M059J (cell line): ENCODE measurements at regions not wholly inside any gene's neighbourhood (a gene's known extent, or its start where the extent isn't known, plus 50 kb on each side); places are given as distances from the start of the nearest gene placed in this dataset.

ENCODE experiments used
- DNase-seq: peaks from one replicate; pipeline ENCODE4 v3.0.0-alpha.2; 2012; ENCODE audit warnings: low read depth

DNA sequence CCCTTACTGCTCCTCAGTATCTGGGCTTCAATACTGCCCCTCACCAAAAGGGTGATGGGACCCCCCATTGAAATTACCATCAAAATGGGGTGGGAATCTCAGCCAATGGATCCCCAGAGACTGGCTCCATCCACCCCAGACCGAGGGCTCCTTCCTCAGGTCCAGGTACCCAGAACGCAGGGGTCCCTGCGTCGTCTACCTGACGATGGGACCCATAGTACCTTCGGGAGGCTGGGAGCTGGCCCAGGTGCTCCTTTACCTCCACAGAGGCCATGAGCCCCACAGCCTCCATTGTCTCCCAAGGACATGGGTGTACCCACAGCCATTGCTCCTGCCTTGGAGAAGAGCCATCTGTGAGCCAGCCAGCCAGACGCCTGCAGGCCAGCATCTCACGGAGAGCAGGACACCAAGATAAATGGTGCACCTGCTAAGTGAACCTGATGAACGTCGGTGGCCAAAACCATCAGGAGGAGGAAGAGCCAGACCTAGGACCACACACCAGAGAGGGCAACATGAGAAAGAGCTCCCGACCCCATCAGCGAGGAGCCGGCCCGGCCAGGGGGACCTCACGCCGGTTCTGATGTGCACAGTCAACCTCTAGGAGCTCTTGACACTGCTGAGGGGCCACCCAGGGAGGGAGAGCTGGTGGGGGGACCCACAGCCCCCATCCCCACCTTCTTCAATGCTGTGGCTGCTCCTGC lies 156.8 kb upstream of the SOX1 start:
- no peak for DNase-seq

DNA sequence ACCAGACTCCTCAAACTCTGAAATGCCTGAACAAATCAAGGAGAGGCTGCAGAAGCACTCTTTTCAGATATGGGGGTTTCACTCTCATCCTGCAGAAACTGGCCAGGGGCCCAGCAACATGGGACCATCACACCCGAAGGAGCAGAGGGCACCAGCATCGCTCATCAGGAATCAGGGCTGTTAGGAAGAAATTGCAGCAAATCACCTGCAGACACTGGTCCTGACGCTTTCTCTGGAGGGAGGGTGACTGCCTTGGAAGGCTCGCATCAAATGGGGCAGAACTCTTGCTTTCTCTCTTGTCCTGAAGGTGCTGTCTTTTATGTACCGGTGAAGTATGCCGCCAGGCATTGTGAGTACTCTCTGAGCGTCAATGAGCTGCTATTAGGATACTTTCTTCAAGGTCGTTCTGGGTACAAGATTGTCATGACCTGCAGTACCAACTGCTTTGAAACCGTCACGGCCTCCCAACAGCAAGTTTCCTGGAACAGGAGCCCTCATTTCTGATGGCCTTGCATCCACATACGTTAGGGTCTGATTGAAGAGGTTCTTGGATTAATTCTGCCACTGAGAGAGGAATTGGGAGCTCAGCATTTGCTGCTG lies 155.7 kb upstream of the SOX1 start:
- DNase-seq: no peak

DNA sequence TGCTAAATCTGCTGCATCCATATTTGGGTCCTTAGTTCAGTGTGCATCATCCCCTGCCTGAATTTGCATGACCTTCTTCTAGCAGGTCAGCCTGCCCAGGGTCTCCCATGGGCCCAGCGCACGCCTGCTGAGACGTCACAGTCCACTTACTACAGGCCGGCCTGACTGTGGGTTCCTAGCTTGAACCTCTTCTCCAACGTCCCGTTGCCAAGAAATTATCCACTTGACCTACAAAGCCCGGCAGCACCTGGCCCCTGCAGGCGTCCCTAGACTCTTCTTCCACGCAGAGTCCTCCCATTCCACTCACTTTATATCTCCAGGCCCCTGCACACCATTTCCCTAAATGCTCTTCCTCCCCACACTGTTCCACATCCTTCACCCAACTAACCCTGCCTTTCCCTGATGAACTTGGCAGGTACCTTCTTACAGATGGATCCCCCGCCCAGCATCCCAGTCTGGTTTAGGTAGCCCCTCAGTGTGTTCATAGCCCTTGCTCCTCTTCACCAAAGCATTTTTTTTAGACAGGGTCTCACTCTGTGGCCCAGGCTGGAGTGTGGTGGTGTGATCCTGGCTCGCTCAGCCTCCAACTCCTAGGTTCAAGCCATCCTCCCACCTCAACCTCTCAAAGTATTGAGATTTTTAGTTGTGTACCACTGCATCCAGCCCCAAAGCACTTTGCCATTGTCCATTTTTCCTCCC lies 155.0 kb upstream of the SOX1 start:
- DNase-seq: no peak

DNA sequence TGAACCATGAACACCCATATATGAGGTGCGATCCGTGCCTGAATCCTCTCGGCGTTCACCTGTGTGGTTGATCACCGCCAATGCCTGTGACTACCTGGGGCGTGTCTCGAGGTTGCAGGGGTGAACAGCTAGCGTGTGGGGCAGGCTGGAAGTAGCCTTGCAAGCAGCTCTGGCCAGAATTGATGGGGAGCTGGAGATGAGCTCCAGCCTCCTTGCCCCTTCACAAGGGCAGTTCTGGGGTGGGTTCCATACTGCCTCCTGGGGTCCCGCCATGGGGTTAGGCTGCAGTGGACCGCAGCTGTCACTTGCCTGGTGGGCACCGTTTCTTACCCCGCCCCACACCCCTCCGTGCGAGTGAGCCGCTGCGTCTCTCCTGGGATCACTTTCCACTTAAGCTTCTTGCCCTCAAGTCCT lies 154.5 kb upstream of the SOX1 start:
- DNase-seq: no peak

DNA sequence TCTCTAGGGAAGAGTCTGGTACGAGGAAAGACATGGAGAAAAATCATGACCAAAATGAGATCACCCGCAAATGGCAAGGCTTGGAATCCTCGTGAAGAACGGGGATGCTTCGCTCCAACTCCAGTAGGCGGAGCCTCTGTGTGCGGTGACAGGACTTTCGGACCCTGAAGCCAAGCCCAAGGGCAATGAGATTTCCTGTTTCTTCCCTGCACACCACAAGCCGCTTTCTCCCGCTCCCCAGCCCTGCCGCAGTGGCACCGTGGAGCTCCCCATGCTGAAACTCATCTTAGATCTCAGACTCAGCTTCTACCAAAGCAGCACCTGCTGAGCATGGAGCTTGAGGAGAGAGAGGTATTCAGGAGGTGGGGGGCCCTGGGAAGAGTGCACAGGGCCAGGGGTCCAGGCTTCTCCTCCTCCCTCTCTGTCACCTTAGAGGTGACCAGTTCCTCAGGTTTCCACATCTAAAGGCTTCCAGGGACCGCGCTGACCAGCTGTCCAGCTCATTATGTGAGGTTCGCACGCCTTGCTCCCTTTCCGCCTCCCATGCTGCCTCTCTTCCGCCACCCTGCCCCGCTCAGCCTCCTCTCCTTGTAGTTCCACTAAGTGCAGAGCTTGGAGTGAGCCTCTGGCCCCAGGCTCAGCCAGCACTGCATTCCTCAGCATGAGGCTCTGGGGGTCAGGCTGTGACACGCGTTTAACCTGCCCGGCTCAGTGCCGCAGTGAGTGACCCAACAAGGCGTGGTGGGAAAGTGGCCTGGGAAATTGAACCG lies 153.8 kb upstream of the SOX1 start:
- DNase-seq: no peak

DNA sequence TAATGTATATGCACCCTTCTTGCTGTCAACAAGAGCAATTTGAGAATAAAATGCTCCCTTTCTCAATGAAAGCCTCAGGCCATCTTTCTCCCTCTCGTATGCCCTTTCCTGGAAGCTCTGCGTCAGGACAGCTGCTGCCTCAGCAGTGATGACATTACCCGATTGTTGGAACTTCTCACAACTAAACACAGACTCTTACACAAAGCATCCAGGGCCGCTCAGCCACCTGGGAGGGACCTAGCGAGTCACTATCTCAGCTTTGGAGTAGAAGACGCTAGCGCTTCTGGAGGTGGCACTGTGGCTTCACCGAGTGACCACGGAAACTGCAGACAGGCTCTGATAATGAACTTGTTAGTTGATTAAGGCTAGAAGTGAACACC lies 153.2 kb upstream of the SOX1 start:
- DNase-seq: no peak

DNA sequence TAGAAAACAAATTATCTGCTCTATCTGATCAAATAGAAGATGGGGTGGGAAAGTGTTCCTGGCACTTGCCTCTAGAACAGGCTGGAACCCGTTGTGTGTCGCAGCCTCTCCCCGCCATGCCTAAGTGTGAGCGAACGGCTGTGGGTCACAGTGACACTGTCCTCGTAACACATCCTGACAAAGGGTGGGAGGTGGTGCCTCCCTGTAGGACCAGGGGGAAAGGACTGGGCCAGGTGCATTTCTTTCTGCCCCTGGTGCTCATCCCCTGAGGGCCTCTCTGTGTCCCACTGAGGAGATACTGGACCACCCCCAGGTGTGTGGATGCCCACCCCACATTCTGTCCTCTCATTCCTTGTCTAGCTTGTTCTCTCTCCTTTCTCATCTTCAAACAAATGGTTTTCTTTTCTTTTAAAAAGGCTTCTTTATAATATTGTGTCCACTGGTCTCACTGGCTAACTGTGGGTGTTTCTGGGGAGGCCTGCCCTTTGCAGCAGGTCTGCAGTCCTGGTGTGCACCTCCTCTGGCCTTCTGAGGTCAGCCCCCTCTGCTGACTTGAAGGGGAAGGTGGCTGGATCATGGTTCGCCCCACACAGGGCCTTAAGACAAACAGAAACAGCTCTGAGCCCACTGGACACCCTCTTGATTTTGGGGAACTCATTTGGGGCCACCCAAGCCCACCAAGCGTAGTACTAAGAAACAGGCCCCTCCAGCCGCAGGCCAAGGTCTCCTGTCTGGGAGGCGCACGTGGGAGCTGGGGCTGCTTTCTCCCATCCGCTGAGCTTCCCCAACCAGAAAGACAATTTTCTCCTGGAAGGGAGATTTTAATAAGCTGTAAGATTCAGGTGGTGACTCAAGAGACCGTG lies 152.5 kb upstream of the SOX1 start:
- DNase-seq: no peak

DNA sequence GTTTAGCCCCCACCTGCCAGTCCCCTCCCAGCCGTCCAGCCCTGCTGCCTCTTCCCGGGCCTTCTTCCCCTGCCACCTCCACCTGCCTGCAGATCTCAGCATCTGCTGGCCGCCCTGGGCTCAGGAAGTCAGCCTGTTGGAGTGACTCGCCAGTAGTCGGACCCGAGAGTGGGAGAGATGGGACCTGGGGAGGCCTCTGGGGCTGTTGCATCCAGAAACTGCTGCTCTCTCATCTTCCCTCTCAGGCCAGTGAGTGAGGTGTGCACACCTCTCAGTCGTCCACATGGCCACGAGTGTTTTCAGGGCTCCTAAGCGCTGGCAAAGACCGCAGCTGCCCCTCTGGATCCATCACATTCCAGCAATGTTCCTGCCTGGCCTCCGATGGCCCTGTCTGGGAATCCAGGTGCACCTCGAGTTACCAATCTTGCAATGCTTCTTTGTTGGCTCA lies 151.8 kb upstream of the SOX1 start:
- no peak for DNase-seq

DNA sequence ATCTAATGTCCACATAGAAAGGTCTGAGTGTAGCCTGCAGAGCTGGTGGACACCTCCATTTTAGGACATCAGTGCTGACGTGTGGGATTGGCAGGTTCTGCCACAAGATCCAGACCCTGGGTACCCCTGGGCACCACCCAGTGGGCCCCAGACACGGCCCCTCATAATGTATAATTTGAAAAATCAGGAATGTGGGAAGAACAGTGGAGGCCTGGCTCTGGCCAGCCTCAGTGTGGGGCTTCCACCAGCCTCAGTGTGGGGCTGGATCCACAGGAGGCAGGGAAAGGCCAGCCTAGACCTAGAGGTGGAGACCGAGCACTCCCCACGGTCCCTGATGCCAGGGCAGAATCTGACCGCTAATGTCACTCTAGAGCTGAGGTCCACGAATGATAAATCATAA lies 150.7 kb upstream of the SOX1 start:
- DNase-seq: no peak

DNA sequence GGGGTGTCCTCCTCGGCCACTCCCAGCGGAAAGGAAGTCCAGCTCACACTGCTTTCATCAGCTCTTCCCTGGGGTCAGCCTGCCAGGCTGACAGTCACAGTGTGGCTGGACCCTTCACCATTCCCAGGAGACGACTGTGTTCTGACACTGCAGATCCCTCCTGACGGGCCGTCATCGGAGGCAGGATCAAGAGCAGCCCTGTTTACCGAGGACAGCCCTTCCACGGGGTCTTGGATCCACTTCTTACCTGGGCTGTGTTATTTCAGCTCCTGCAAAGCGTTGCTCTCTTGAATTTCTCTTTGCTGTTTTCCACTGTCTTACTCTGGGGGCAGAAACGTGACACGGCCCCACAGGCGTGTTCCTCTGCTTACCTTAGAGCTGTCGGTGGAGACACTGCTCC lies 149.9 kb upstream of the SOX1 start:
- no peak for DNase-seq

DNA sequence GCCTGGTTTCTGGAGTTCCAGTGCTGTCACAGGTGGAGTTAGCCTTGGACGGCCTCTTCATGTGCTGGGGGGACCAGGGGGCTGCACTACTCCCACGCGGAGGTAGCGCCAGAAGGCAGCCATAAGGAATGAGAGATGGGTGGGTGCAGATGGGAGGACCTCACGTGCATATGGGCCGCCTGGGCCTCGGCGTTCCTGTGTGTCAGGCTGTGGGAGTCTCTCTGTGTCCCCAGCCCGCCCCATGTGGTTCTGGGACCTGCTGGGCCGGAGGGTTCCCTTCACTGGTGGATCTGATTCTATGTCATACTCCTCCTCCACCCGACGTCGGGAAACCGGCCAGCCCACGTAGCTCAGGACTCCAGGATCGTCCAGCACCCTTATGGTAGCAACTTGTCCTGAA lies 149.0 kb upstream of the SOX1 start:
- DNase-seq: no peak

DNA sequence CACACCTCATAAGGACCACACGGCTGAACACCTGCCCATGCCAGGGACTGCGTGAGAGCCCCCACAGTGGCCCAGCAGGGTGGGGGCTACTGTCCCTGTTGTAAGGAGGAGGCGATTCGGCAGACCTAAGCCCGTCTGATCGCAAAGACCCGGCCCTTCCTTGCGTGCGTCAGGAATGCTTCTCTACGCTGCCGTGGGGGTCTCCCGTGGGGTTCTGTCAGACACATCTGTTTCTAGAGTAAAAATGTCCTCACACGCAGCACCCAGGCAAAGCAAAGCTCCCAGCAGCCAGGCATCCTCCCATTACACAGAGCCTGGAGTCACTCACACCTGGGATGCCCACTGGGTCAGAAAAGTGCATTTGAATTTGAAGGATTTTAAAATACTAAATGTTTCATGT lies 147.7 kb upstream of the SOX1 start:
- no peak for DNase-seq

DNA sequence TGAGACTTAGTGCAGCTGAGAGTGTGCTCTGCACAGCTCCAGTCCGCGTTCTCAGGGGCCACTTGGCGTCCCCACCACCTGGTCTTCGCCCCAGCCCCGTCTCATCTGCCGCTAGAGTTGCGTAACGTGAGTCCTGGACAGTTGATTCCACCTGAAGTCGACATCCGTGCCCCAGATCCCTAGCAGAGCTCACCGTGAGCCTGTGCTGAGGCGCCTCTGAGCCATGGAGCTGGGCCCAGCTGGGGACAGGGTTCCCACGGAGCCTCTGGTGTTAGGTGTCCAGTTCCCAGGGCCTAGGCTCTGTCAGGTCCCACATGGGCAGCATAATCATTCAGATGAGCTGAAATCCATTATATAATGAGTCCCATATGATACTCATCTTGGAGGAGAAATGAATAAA lies 147.1 kb upstream of the SOX1 start:
- no peak for DNase-seq

DNA sequence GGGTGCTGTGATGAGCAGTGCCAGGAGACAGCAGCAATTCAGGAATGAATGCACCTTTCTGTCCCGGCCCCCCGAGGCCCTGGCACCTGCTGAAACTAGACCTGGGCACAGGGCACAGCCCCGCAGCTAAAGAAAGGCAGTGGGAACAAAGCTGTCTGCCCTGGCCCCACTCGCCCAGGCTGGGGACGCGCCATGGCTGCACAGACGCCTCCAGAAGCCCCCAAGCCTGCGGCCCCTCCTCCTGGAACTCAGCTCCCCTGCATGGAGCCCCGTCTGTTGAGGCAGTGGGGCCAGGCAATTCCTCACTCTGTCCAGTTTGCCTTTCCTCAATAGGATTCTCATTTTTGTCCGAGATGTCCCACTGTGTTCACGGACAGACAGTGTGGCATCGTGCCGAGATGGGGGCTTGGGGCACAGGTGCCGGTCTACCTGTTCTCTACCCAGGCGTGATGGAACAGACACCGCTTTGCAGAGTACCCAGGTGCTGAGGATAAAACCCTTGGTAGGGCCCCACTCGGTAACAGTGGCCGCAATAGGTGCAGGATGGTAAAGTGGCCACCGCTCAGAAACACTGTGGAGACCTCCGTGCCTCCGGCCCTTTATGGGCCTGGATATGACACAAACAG lies 146.5 kb upstream of the SOX1 start:
- DNase-seq: no peak

DNA sequence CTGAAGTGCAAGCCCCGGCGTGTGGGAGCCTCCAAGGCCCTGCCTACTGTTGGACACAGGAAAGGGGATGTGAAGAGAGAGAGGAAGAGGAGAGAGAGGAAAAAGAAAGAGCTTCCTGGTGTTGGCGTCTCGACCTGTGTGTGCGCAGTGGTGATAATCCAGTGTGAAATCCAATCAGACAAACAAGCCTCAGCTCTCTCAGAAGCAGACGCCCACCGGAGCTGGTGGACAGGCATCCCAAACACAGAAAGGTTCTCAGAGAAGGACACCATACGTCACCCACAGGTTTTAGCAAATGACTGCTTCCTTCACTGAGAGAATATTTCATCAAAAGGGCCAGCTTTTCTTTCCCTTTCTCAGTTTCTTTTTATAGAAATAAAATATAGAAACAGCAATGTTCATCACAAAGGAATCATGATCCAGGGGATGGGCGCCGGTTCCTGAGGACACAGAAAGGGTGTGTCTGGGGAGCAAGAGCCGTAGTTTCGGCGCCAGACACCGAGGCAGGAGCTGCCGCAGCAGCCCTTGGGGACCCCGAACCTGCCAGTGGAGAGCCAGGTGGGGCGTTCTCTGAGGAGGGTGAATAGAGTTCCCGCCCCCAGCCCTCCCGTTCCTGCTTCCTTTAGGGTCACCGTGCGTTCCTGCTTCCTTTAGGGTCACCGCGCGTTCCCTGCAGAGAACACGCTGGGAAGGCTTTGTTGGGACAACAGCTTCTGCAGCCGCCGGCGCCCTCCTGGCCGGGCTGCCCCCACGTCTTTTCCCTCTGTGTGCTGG lies 145.8 kb upstream of the SOX1 start:
- no peak for DNase-seq

DNA sequence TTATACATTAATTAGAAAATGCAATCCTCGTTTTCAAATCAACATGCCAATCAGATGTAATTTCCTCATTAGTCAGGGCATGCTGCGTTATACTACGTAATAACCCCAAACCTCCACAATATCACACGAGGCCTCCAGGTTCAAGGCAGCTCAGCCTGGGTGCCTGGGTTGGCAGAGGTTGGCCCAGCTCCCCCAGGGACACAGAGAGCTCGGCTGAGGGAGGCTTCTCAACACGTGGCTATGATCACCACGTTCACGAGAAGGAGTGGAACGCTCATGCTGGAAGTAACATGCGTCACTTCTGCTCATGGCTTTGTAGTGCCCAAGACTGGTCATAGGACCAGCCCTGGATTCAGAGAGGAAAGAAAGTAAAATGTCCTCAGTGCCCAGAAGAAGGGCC lies 144.9 kb upstream of the SOX1 start:
- no peak for DNase-seq

DNA sequence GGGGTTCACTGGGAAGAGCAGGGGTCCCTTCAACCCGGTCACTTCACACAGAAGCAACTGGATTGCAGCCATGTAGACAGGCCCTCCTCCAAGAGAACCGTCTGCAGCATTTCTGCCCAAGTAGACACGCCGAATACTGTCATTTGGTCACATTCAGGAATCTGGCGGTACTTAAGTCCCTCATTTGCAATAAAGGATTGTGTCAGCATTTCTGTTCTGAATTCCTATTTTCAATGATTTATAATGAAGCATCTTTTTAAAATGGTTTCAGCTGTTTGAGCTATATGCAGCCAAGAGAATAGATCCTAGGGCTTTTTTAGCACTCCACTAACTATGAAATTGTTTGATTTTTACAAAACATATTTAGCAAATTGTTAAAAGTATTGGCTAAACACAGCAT lies 143.5 kb upstream of the SOX1 start:
- DNase-seq: no peak

DNA sequence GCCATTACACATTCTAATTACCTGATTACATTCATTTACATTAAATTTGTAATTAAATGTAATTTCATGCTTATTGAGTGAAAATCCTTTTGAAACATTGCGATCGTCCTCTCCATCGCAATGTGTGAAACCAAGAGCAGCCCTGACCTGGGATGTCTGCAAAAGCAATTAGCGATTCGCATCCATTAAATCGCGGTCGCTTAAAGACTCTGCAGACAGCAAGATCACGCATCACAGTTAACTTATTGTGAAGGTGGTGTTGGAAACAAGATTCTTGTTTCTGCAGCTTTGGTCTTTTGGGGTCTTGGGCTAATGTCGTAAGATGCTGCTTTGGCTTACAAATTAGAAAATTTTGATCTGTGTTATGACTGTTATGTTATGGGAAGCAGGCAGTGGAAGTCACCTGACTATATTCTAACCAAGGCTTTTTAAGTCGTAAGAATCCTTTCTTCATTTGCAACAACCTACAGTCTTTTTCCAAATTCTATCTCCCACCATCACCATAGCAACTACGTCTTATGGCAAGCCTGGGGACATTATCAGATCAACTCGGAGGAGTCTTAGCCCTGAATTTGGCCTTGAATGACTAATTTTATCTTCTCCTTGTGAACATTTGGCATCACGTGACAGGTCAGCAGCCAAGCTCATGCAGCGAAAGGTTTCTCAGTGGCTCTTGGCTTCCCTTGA lies 142.8 kb upstream of the SOX1 start:
- DNase-seq: no peak

DNA sequence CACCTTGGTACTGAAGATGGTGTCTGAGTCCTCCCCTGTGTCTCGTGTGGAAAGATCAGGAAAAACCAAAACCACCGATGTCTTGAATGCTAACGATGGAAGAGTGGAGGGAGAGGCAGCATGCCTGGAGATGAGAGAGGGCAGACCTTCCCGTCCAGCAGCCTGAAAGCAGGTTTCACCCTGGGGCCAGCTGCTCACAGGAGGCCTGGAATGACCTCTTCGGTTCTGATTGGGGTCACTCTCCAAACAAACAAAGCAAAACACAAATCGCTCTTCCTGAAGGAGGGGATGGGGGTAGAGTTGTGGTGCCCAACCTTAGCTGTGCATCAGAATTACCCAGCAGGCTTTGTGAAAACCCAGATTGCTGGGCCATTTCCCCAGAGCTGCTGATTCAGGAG lies 142.3 kb upstream of the SOX1 start:
- no peak for DNase-seq
